Astrocyte (in vitro differentiated cells and primary cell): ENCODE measurements at regions not wholly inside any gene's neighbourhood (a gene's known extent, or its start where the extent isn't known, plus 50 kb on each side); places are given as distances from the start of the nearest gene placed in this dataset.

Experiments
- DNase-seq: peaks from one replicate; pipeline ENCODE4 v3.0.0-alpha.2; 2010; ENCODE audit warnings: low read depth
- FAIRE-seq: peaks from 2 replicates; lab custom pipeline; 2011; peaks lifted over from hg19 to GRCh38; lab: Jason Lieb, UNC
- H2AFZ ChIP-seq: 2 replicates; pipeline ENCODE4 v1.6.0; 2012; ENCODE audit warnings: low read depth, low read length, inconsistent platforms
- H3K27ac ChIP-seq: 2 replicates; pipeline ENCODE4 v1.5.1; 2011; ENCODE audit warnings: low read depth, low read length, inconsistent platforms
- H3K27me3 ChIP-seq: 2 replicates; pipeline ENCODE4 v1.6.0; 2011; ENCODE audit warnings: low read length, inconsistent platforms; ENCODE audit not compliant: insufficient read depth
- H3K36me3 ChIP-seq: 2 replicates; pipeline ENCODE4 v1.5.1; 2011; ENCODE audit warnings: low read length, inconsistent platforms; ENCODE audit not compliant: insufficient read depth
- H3K4me1 ChIP-seq: 2 replicates; pipeline ENCODE4 v1.5.1; 2011; ENCODE audit warnings: low read length, inconsistent platforms; ENCODE audit not compliant: insufficient read depth
- H3K4me2 ChIP-seq: 2 replicates; pipeline ENCODE4 v1.6.0; 2012; ENCODE audit warnings: low read length, inconsistent platforms
- H3K4me3 ChIP-seq: 2 replicates; pipeline ENCODE4 v1.5.1; 2011; ENCODE audit warnings: low read depth, mild to moderate bottlenecking, low read length, inconsistent platforms; ENCODE audit not compliant: insufficient read depth
- H3K79me2 ChIP-seq: 2 replicates; pipeline ENCODE4 v1.6.0; 2012; ENCODE audit warnings: mild to moderate bottlenecking, low read length, inconsistent platforms; ENCODE audit not compliant: insufficient read depth
- H3K9ac ChIP-seq: 2 replicates; pipeline ENCODE4 v1.6.0; 2012; ENCODE audit warnings: mild to moderate bottlenecking, low read length, inconsistent platforms
- H3K9me3 ChIP-seq: 2 replicates; pipeline ENCODE4 v1.5.1; 2012; ENCODE audit warnings: low read depth, mild to moderate bottlenecking, low read length, inconsistent platforms; ENCODE audit not compliant: insufficient read depth
- H4K20me1 ChIP-seq: 2 replicates; pipeline ENCODE4 v1.6.0; 2012; ENCODE audit warnings: low read length, inconsistent platforms; ENCODE audit not compliant: insufficient read depth
- H3K27ac Mint-ChIP-seq: one replicate; pipeline ENCODE4 v1.8.0; 2021; ENCODE audit warnings: mild to moderate bottlenecking, mixed read lengths; ENCODE audit not compliant: unreplicated experiment
- H3K27me3 Mint-ChIP-seq: one replicate; pipeline ENCODE4 v1.8.0; 2021; ENCODE audit warnings: low read depth, mixed read lengths; ENCODE audit not compliant: unreplicated experiment
- H3K36me3 Mint-ChIP-seq: one replicate; pipeline ENCODE4 v1.8.0; 2021; ENCODE audit warnings: low read depth, mixed read lengths; ENCODE audit not compliant: unreplicated experiment
- H3K4me1 Mint-ChIP-seq: one replicate; pipeline ENCODE4 v1.8.0; 2021; ENCODE audit warnings: low read depth, mixed read lengths; ENCODE audit not compliant: unreplicated experiment
- H3K4me3 Mint-ChIP-seq: one replicate; pipeline ENCODE4 v1.8.0; 2021; ENCODE audit warnings: mild to moderate bottlenecking, moderate library complexity, mixed read lengths; ENCODE audit not compliant: unreplicated experiment
- H3K9me3 Mint-ChIP-seq: one replicate; pipeline ENCODE4 v1.8.0; 2021; ENCODE audit warnings: mild to moderate bottlenecking, mixed read lengths; ENCODE audit not compliant: unreplicated experiment
- EZH2 ChIP-seq: IDR thresholded peaks from 2 replicates; pipeline ENCODE4 v1.6.1; 2012; ENCODE audit warnings: mild to moderate bottlenecking, low read length, inconsistent platforms; ENCODE audit not compliant: insufficient read depth
- TF ChIP-seq, protein P1 (sequence below): IDR thresholded peaks from 2 replicates; pipeline ENCODE4 v1.5.1; 2011; ENCODE audit warnings: low read depth, mild to moderate bottlenecking, inconsistent platforms, low read length, moderate library complexity; ENCODE audit not compliant: insufficient read depth

- TF ChIP-seq, protein P1, sequence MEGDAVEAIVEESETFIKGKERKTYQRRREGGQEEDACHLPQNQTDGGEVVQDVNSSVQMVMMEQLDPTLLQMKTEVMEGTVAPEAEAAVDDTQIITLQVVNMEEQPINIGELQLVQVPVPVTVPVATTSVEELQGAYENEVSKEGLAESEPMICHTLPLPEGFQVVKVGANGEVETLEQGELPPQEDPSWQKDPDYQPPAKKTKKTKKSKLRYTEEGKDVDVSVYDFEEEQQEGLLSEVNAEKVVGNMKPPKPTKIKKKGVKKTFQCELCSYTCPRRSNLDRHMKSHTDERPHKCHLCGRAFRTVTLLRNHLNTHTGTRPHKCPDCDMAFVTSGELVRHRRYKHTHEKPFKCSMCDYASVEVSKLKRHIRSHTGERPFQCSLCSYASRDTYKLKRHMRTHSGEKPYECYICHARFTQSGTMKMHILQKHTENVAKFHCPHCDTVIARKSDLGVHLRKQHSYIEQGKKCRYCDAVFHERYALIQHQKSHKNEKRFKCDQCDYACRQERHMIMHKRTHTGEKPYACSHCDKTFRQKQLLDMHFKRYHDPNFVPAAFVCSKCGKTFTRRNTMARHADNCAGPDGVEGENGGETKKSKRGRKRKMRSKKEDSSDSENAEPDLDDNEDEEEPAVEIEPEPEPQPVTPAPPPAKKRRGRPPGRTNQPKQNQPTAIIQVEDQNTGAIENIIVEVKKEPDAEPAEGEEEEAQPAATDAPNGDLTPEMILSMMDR = no peak
- no peak for TF ChIP-seq EZH2
- Mint-ChIP-seq H3K27me3 (no peaks in the 10 kb centered on the region), H3K9me3 (no peaks in the 10 kb centered on the region), H3K4me1 (peaks cover 16% of the 10 kb centered on the region), H3K27ac (no peak overlapping the region), H3K4me3 (no peak overlapping the region), H3K36me3 (no peaks in the 10 kb centered on the region)
- Histone ChIP-seq H3K9me3 (no peaks in the 10 kb centered on the region), H3K27me3 (no peaks in the 10 kb centered on the region), H3K27ac (no peak overlapping the region), H2AFZ (no peak overlapping the region), H3K36me3 (no peaks in the 10 kb centered on the region), H3K4me2 (no peak overlapping the region), H3K9ac (no peak overlapping the region), H3K4me3 (no peak overlapping the region), H4K20me1 (no peaks in the 10 kb centered on the region), H3K79me2 (no peaks in the 10 kb centered on the region), H3K4me1 (peaks cover 4% of the 10 kb centered on the region)
- no peak for DNase-seq
- FAIRE-seq = no peak
These were observed 119.4 kb upstream of the SPIN1 start for GRCh38 chr9:88268886-88269285.

DNA sequence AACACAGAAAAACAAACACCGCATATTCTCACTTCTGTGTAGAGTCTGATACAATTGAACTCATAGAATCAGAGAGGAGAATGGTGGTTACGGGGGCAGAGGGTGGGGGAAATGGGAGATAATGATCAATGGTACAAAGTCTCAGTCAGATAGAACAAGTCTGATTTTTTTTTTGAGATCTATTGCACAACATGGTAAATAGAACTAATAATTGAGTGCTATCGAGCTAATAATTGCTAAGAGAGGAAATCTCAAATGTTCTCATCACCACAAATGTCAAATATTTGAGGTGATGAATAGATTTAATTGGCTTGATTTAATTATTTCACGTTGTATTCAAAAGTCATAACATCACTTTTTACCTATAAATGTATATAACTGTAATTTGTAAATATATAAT is 121.0 kb upstream of the SPIN1 start:
- Histone ChIP-seq H2AFZ (no peak overlapping the region), H3K27me3 (no peaks in the 10 kb centered on the region), H3K27ac (no peak overlapping the region), H3K4me2 (no peak overlapping the region), H4K20me1 (no peaks in the 10 kb centered on the region), H3K9ac (no peak overlapping the region), H3K79me2 (no peaks in the 10 kb centered on the region), H3K4me3 (no peak overlapping the region), H3K4me1 (peaks cover 4% of the 10 kb centered on the region), H3K36me3 (no peaks in the 10 kb centered on the region), H3K9me3 (no peaks in the 10 kb centered on the region)
- no peaks in the 10 kb centered on the region for H3K9me3 Mint-ChIP-seq
- H3K36me3 Mint-ChIP-seq = no peaks in the 10 kb centered on the region
- DNase-seq (no peak), FAIRE-seq (no peak)
- H3K4me1 Mint-ChIP-seq = peaks cover 12% of the 10 kb centered on the region
- TF ChIP-seq, protein P1 = no peak
- TF ChIP-seq EZH2 = no peak
- H3K4me3 Mint-ChIP-seq = no peak overlapping the region
- no peaks in the 10 kb centered on the region for H3K27me3 Mint-ChIP-seq
- no peak overlapping the region for H3K27ac Mint-ChIP-seq

- TF ChIP-seq EZH2 = no peak
- TF ChIP-seq, protein P1 = no peak
These were observed 121.8 kb upstream of the SPIN1 start for GRCh38 chr9:88266416-88266815.

More at GRCh38 chr9:88266416-88266815, 121.8 kb upstream of the SPIN1 start:
- Histone ChIP-seq H2AFZ (no peak overlapping the region), H3K27me3 (no peaks in the 10 kb centered on the region), H3K36me3 (no peaks in the 10 kb centered on the region), H3K27ac (no peak overlapping the region), H3K9me3 (no peaks in the 10 kb centered on the region), H3K79me2 (no peaks in the 10 kb centered on the region), H3K4me1 (peaks cover 4% of the 10 kb centered on the region), H3K9ac (no peak overlapping the region), H3K4me3 (no peak overlapping the region), H4K20me1 (no peaks in the 10 kb centered on the region), H3K4me2 (no peak overlapping the region)
- Mint-ChIP-seq H3K36me3 (no peaks in the 10 kb centered on the region), H3K4me3 (no peak overlapping the region), H3K27ac (peak overlapping the region; percentile 47), H3K27me3 (no peaks in the 10 kb centered on the region), H3K4me1 (peaks cover 12% of the 10 kb centered on the region), H3K9me3 (no peaks in the 10 kb centered on the region)
- peak; percentile 39 for DNase-seq
- no peak for FAIRE-seq
